ENCODE measurements at regions not wholly inside any gene's neighbourhood (a gene's known extent, or its start where the extent isn't known, plus 50 kb on each side); places are given as distances from the start of the nearest gene placed in this dataset.

GRCh38 chr13:56837161-56837560 lies 303.6 kb upstream of the PRR20A start:
- DNase-seq = no peak

- DNase-seq = no peak
These were observed 289.9 kb upstream of the PRR20A start for GRCh38 chr13:56850852-56851251.

- DNase-seq = no peak
These were observed 279.2 kb upstream of the PRR20A start for GRCh38 chr13:56861476-56861875.

- DNase-seq = no peak
These were observed 276.3 kb upstream of the PRR20A start for GRCh38 chr13:56864451-56864850.

GRCh38 chr13:56865416-56865815 lies 275.3 kb upstream of the PRR20A start:
- no peak for DNase-seq

- DNase-seq = no peak
These were observed 271.0 kb upstream of the PRR20A start for GRCh38 chr13:56869671-56870070.

- no peak for DNase-seq
These were observed 254.3 kb upstream of the PRR20A start for GRCh38 chr13:56886398-56886797.

- no peak for DNase-seq
These were observed 252.3 kb upstream of the PRR20A start for GRCh38 chr13:56888455-56888854.

GRCh38 chr13:56893843-56894242 lies 246.9 kb upstream of the PRR20A start:
- DNase-seq = no peak

- no peak for DNase-seq
These were observed 240.0 kb upstream of the PRR20A start for GRCh38 chr13:56900549-56901279.

- DNase-seq = no peak
These were observed 238.4 kb upstream of the PRR20A start for GRCh38 chr13:56902276-56902675.

GRCh38 chr13:56903710-56904282 lies 236.9 kb upstream of the PRR20A start:
- DNase-seq = no peak

- no peak for DNase-seq
These were observed 233.8 kb upstream of the PRR20A start for GRCh38 chr13:56906909-56907308.

GRCh38 chr13:56907766-56908165 lies 233.0 kb upstream of the PRR20A start:
- no peak for DNase-seq

- DNase-seq = no peak
These were observed 230.7 kb upstream of the PRR20A start for GRCh38 chr13:56909896-56910600.

- no peak for DNase-seq
These were observed 222.8 kb upstream of the PRR20A start for GRCh38 chr13:56917966-56918365.

- no peak for DNase-seq
These were observed 217.0 kb upstream of the PRR20A start for GRCh38 chr13:56923626-56924140.

- no peak for DNase-seq
These were observed 216.3 kb upstream of the PRR20A start for GRCh38 chr13:56924401-56924800.

GRCh38 chr13:56932104-56932503 lies 208.6 kb upstream of the PRR20A start:
- no peak for DNase-seq

- no peak for DNase-seq
These were observed 186.8 kb upstream of the PRR20A start for GRCh38 chr13:56953965-56954364.

- no peak for DNase-seq
These were observed 165.1 kb upstream of the PRR20A start for GRCh38 chr13:56975647-56976046.

GRCh38 chr13:56980856-56981255 lies 159.9 kb upstream of the PRR20A start:
- no peak for DNase-seq

GRCh38 chr13:56986121-56986520 lies 154.6 kb upstream of the PRR20A start:
- no peak for DNase-seq

- DNase-seq = no peak
These were observed 152.2 kb upstream of the PRR20A start for GRCh38 chr13:56988543-56988942.
